ENCODE measurements at regions not wholly inside any gene's neighbourhood (a gene's known extent, or its start where the extent isn't known, plus 50 kb on each side); places are given as distances from the start of the nearest gene placed in this dataset.

- H3K9me3 ChIP-seq (ENCODE audit: low read depth, low read length): no peaks in the 10 kb centered on the region
- H3K4me3 ChIP-seq: no peak overlapping the region
- no peak for TF ChIP-seq POLR2AphosphoS5 (IDR thresholded peaks at IDR 0.05; ENCODE audit: borderline replicate concordance, low read depth, low read length)
- TF ChIP-seq FOXP2 (optimal IDR thresholded peaks at IDR 0.05; ENCODE audit: control extremely low read depth, extremely low read length, insufficient read depth): no peak
- TF ChIP-seq EZH2 (IDR thresholded peaks at IDR 0.05): no peak
- no peaks in the 10 kb centered on the region for H3K36me3 ChIP-seq (ENCODE audit: insufficient read depth, low read length)
- H3K9ac ChIP-seq (ENCODE audit: insufficient read length): no peak overlapping the region
- H3K27ac ChIP-seq: no peak overlapping the region
- DNase-seq (ENCODE audit: low read depth, low spot score): no peak
Observed at GRCh38 chr7:46407125-46407524, 486.1 kb upstream of the IGFBP3 start.

GRCh38 chr7:46397591-46397990 is 476.5 kb upstream of the IGFBP3 start:
- H3K36me3 ChIP-seq (ENCODE audit: insufficient read depth, low read length): no peaks in the 10 kb centered on the region
- no peaks in the 10 kb centered on the region for H3K9me3 ChIP-seq (ENCODE audit: low read depth, low read length)
- no peak overlapping the region for H3K4me3 ChIP-seq
- H3K9ac ChIP-seq (ENCODE audit: insufficient read length): no peak overlapping the region
- no peak overlapping the region for H3K27ac ChIP-seq
- no peak for TF ChIP-seq FOXP2 (optimal IDR thresholded peaks at IDR 0.05; ENCODE audit: control extremely low read depth, extremely low read length, insufficient read depth)
- no peak for TF ChIP-seq POLR2AphosphoS5 (IDR thresholded peaks at IDR 0.05; ENCODE audit: borderline replicate concordance, low read depth, low read length)
- no peak for TF ChIP-seq EZH2 (IDR thresholded peaks at IDR 0.05)
- no peak for DNase-seq (ENCODE audit: low read depth, low spot score)

DNA sequence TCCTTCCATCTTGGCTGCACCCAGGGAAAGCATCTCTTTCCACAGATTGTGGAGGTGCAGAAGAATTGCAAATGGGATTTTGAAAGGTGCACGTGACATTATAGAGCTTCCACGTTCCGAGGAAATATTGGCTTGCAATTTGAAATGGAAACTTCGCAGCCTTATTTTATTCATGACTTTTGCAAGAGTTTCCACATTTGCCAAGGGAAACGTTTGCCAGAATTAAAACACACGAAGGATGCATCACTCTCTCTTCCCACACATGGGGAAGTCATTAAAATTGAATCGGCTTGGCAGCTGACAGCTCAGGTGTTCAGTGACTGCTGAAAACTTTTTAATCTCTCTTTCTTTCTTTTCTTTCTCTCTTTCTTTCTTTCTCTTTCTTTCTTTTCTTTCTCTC is 475.4 kb upstream of the IGFBP3 start:
- Histone ChIP-seq H3K4me3 (no peak overlapping the region), H3K9me3 (ENCODE audit: low read depth, low read length) (no peaks in the 10 kb centered on the region), H3K9ac (ENCODE audit: insufficient read length) (no peak overlapping the region), H3K27ac (no peak overlapping the region), H3K36me3 (ENCODE audit: insufficient read depth, low read length) (no peaks in the 10 kb centered on the region)
- TF ChIP-seq EZH2 (IDR thresholded peaks at IDR 0.05): no peak
- no peak for TF ChIP-seq FOXP2 (optimal IDR thresholded peaks at IDR 0.05; ENCODE audit: control extremely low read depth, extremely low read length, insufficient read depth)
- no peak for TF ChIP-seq POLR2AphosphoS5 (IDR thresholded peaks at IDR 0.05; ENCODE audit: borderline replicate concordance, low read depth, low read length)
- no peak for DNase-seq (ENCODE audit: low read depth, low spot score)

- no peak overlapping the region for H3K4me3 ChIP-seq
- H3K36me3 ChIP-seq (ENCODE audit: insufficient read depth, low read length): no peaks in the 10 kb centered on the region
- no peak overlapping the region for H3K27ac ChIP-seq
- no peak for DNase-seq (ENCODE audit: low read depth, low spot score)
- no peaks in the 10 kb centered on the region for H3K9me3 ChIP-seq (ENCODE audit: low read depth, low read length)
- H3K9ac ChIP-seq (ENCODE audit: insufficient read length): no peak overlapping the region
- no peak for TF ChIP-seq EZH2 (IDR thresholded peaks at IDR 0.05)
- TF ChIP-seq POLR2AphosphoS5 (IDR thresholded peaks at IDR 0.05; ENCODE audit: borderline replicate concordance, low read depth, low read length): no peak
- TF ChIP-seq FOXP2 (optimal IDR thresholded peaks at IDR 0.05; ENCODE audit: control extremely low read depth, extremely low read length, insufficient read depth): no peak
Observed at GRCh38 chr7:46393142-46393541, 472.1 kb upstream of the IGFBP3 start.

DNA sequence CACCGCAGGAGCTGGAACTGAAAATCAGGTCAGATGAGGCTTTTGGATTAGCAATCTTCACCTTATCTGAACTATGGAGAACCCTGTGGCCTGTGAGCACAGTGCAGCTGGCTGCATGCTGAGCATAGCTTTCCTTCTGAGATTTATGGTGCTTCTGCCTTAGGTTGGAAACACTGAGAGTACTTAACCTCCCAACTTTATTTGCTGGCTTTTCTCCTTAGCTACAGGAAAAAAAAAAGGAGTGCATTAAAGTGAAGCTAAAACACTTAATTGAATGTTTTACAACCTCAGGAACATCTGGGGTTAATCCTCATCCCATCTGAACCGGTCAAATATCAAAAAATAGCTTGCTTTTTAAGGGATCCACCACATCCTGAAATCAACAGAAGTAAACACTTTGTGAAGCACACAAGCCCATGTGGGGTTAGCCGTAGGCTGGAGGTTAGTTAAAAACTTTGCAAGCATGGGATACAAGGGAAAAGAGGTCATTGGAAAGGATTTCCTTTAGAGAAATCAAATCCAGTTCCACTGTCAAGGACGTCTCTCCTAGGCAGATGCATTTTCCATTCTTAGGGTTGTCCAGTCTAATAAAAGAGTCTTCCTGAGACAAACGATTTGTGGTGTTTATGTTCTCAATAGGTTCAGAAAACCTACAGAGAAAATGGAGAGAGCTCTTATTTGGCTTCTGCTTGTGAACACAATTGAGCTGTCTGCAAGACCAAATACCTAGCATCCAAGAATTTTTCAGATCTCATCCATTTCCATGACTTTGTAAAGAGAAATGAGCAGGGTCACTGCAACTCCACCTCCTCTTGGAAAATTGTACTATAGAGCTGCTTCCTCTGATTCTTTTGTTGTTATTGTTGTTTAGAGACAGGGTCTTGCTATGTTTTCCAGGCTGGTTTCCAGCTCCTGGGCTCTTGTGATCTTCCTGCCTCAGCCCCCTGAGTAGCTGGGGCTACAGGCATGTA is 470.4 kb upstream of the IGFBP3 start:
- Histone ChIP-seq H3K9me3 (ENCODE audit: low read depth, low read length) (no peaks in the 10 kb centered on the region), H3K36me3 (ENCODE audit: insufficient read depth, low read length) (no peaks in the 10 kb centered on the region), H3K27ac (no peak overlapping the region), H3K9ac (ENCODE audit: insufficient read length) (no peak overlapping the region), H3K4me3 (no peak overlapping the region)
- TF ChIP-seq POLR2AphosphoS5 (IDR thresholded peaks at IDR 0.05; ENCODE audit: borderline replicate concordance, low read depth, low read length): no peak
- TF ChIP-seq EZH2 (IDR thresholded peaks at IDR 0.05): no peak
- TF ChIP-seq FOXP2 (optimal IDR thresholded peaks at IDR 0.05; ENCODE audit: control extremely low read depth, extremely low read length, insufficient read depth): no peak
- DNase-seq (ENCODE audit: low read depth, low spot score): no peak

DNA sequence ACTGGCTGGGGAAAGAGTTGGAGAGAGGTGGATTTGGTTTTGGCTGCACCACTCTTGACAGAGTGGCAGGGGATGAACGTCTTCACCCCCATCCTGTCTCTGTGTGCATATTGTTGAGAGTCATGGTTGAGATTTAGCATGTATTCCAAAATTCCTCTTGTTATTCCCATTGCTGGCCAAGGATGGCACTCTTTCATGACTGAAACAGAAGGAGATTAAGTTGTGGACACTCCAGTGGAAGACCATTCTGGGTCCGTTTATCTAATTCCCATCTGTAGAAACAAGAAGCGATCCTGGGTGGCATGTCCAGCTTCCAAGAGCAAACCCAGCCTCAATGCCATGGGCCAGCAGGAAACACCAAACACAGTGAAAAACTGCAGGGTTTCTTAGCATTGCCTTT is 469.0 kb upstream of the IGFBP3 start:
- Histone ChIP-seq H3K9me3 (ENCODE audit: low read depth, low read length) (no peaks in the 10 kb centered on the region), H3K4me3 (no peak overlapping the region), H3K27ac (no peak overlapping the region), H3K9ac (ENCODE audit: insufficient read length) (no peak overlapping the region), H3K36me3 (ENCODE audit: insufficient read depth, low read length) (no peaks in the 10 kb centered on the region)
- no peak for DNase-seq (ENCODE audit: low read depth, low spot score)
- TF ChIP-seq EZH2 (IDR thresholded peaks at IDR 0.05): no peak
- TF ChIP-seq POLR2AphosphoS5 (IDR thresholded peaks at IDR 0.05; ENCODE audit: borderline replicate concordance, low read depth, low read length): no peak
- no peak for TF ChIP-seq FOXP2 (optimal IDR thresholded peaks at IDR 0.05; ENCODE audit: control extremely low read depth, extremely low read length, insufficient read depth)

- Histone ChIP-seq H3K27ac (no peak overlapping the region), H3K36me3 (ENCODE audit: insufficient read depth, low read length) (no peaks in the 10 kb centered on the region), H3K9ac (ENCODE audit: insufficient read length) (no peak overlapping the region), H3K9me3 (ENCODE audit: low read depth, low read length) (no peaks in the 10 kb centered on the region), H3K4me3 (no peak overlapping the region)
- no peak for DNase-seq (ENCODE audit: low read depth, low spot score)
- TF ChIP-seq POLR2AphosphoS5 (IDR thresholded peaks at IDR 0.05; ENCODE audit: borderline replicate concordance, low read depth, low read length): no peak
- no peak for TF ChIP-seq FOXP2 (optimal IDR thresholded peaks at IDR 0.05; ENCODE audit: control extremely low read depth, extremely low read length, insufficient read depth)
- TF ChIP-seq EZH2 (IDR thresholded peaks at IDR 0.05): no peak
Observed at GRCh38 chr7:46389146-46389545, 468.1 kb upstream of the IGFBP3 start.

DNA sequence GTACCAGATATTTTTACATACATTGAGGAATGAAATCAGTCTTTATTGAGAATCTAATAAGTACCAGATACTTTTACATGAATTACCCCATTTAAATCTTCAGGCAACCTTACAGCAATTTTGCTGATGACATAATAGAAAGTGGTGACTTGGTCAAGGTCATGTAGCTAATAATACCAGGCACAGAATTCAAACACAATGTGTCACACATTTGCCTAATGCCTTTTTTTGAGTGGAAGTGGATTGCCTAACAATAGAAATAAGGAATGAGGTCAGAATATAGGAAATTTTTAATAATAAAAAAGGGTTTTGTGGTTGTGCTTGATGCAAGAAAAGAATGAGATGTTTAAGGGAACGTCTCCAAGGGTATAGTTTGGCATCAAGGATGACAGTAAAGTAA is 466.6 kb upstream of the IGFBP3 start:
- Histone ChIP-seq H3K9ac (ENCODE audit: insufficient read length) (no peak overlapping the region), H3K36me3 (ENCODE audit: insufficient read depth, low read length) (no peaks in the 10 kb centered on the region), H3K27ac (no peak overlapping the region), H3K4me3 (no peak overlapping the region), H3K9me3 (ENCODE audit: low read depth, low read length) (no peaks in the 10 kb centered on the region)
- TF ChIP-seq POLR2AphosphoS5 (IDR thresholded peaks at IDR 0.05; ENCODE audit: borderline replicate concordance, low read depth, low read length) (no peak), FOXP2 (optimal IDR thresholded peaks at IDR 0.05; ENCODE audit: control extremely low read depth, extremely low read length, insufficient read depth) (no peak), EZH2 (IDR thresholded peaks at IDR 0.05) (no peak)
- no peak for DNase-seq (ENCODE audit: low read depth, low spot score)

Measured in SK-N-MC (cell line).